Endothelial cell of umbilical vein (primary cell): ENCODE measurements at regions not wholly inside any gene's neighbourhood (a gene's known extent, or its start where the extent isn't known, plus 50 kb on each side); places are given as distances from the start of the nearest gene placed in this dataset.

Source experiments
- BruUV-seq: library from RNA; stranded (reverse); fragments of 400-500 nt; replicated peaks from 2 replicates; lab custom pipeline; 2021; lab: Mats Ljungman, UMichigan
- CTCF ChIA-PET: fragments of 300-600, 350-600 bp; sonication (Branson Sonifier 250); formaldehyde crosslinking; loops from one replicate; lab custom pipeline; 2021; ENCODE audit warnings: antibody characterized with exemption, inconsistent platforms; lab: Charles Lee
- POLR2A ChIA-PET: fragments of 300-600, 350-600 bp; sonication (Branson Sonifier 250); formaldehyde crosslinking; loops from one replicate; lab custom pipeline; 2021; ENCODE audit warnings: antibody characterized with exemption, inconsistent platforms; lab: Charles Lee
- DNase-seq: peaks from one replicate; pipeline ENCODE4 v3.0.0-alpha.2; 2011; ENCODE audit warnings: low read depth, low spot score
- FAIRE-seq: peaks from 2 replicates; lab custom pipeline; 2011; peaks lifted over from hg19 to GRCh38; lab: Jason Lieb, UNC
- H2AFZ ChIP-seq: 2 replicates; pipeline ENCODE4 v1.6.0; 2012; ENCODE audit warnings: low read depth, low read length, control low read depth, inconsistent platforms
- H3K27ac ChIP-seq: 2 replicates; pipeline ENCODE4 v1.5.1; 2011; ENCODE audit warnings: low read depth, mild to moderate bottlenecking, control low read depth, low read length, moderate library complexity; ENCODE audit not compliant: insufficient read depth
- H3K27me3 ChIP-seq, 2 experiments: 2 replicates each; pipeline versions ENCODE4 v1.6.0 to v1.6.1; 2011; ENCODE audit warnings: low read length in 2 of 2, mixed read lengths in 1 of 2; ENCODE audit not compliant: control insufficient read depth in 2 of 2, insufficient read depth in 2 of 2
- H3K36me3 ChIP-seq, 2 experiments: 2 replicates in 1 of 2; 3 replicates in 1 of 2; pipeline ENCODE4 v1.5.1; 2011; ENCODE audit warnings: low read length in 2 of 2, mild to moderate bottlenecking in 1 of 2, moderate library complexity in 1 of 2; ENCODE audit not compliant: control insufficient read depth in 2 of 2, insufficient read depth in 2 of 2; ENCODE audit errors: extremely low read depth in 1 of 2
- H3K4me1 ChIP-seq: 3 replicates; pipeline ENCODE4 v1.5.1; 2011; ENCODE audit warnings: mild to moderate bottlenecking, low read length; ENCODE audit not compliant: control insufficient read depth, insufficient read depth; ENCODE audit errors: extremely low read depth
- H3K4me2 ChIP-seq: 2 replicates; pipeline ENCODE4 v1.6.1; 2011; ENCODE audit warnings: low read length, control low read depth, mixed read lengths; ENCODE audit not compliant: insufficient read depth
- H3K4me3 ChIP-seq, 3 experiments: fragments of 200-600 bp in 1 of 3; sonication (generic), shearing (Covaris generic) in 1 of 3; replicated peaks in 1 of 3; 2 replicates each; pipeline ENCODE4 v1.5.1; 2011 to 2016; ENCODE audit warnings: control low read depth in 3 of 3, low read length in 3 of 3, mild to moderate bottlenecking in 2 of 3, inconsistent platforms in 1 of 3, low read depth in 1 of 3, moderate library complexity in 1 of 3; ENCODE audit not compliant: insufficient read depth in 1 of 3
- H3K79me2 ChIP-seq: 2 replicates; pipeline ENCODE4 v1.6.0; 2012; ENCODE audit warnings: low read length, inconsistent platforms; ENCODE audit not compliant: control insufficient read depth, insufficient read depth
- H3K9ac ChIP-seq: replicated peaks from 2 replicates; pipeline ENCODE3; 2011; ENCODE audit warnings: low read length, control low read depth; ENCODE audit not compliant: insufficient read depth; ENCODE audit errors: extremely low read depth
- H3K9me1 ChIP-seq: replicated peaks from 3 replicates; pipeline ENCODE4 v1.6.0; 2011; ENCODE audit warnings: mild to moderate bottlenecking, low read length; ENCODE audit not compliant: control insufficient read depth, insufficient read depth; ENCODE audit errors: extremely low read depth
- H3K9me3 ChIP-seq: replicated peaks from 2 replicates; pipeline ENCODE4 v1.5.1; 2012; ENCODE audit warnings: low read length, inconsistent platforms; ENCODE audit not compliant: control insufficient read depth, insufficient read depth
- H4K20me1 ChIP-seq: replicated peaks from 2 replicates; pipeline ENCODE3; 2011; ENCODE audit warnings: mild to moderate bottlenecking, low read length; ENCODE audit not compliant: control insufficient read depth, insufficient read depth; ENCODE audit errors: extremely low read depth
- CTCF ChIP-seq, 2 donors: IDR thresholded peaks; 1 replicate in 1 of 2; 2 replicates in 1 of 2; pipeline ENCODE4 v1.5.1; 2011; ENCODE audit warnings: low read length in 2 of 2, mild to moderate bottlenecking in 2 of 2, moderate library complexity in 2 of 2, control low read depth in 1 of 2, inconsistent platforms in 1 of 2, low read depth in 1 of 2; ENCODE audit not compliant: insufficient read depth in 1 of 2; ENCODE audit errors: extremely low read depth in 1 of 2
- EZH2 ChIP-seq: IDR thresholded peaks from 2 replicates; pipeline ENCODE4 v1.6.1; 2012; ENCODE audit warnings: borderline replicate concordance, low read depth, mild to moderate bottlenecking, moderate library complexity, low read length, inconsistent platforms; ENCODE audit not compliant: severe bottlenecking
- GATA2 ChIP-seq: IDR thresholded peaks from 2 replicates; pipeline ENCODE4 v1.7.0; 2011; ENCODE audit warnings: low read depth, mild to moderate bottlenecking, moderate library complexity, mixed read lengths, low read length; ENCODE audit not compliant: insufficient read length, insufficient read depth
- JUN ChIP-seq: IDR thresholded peaks from 2 replicates; pipeline ENCODE4 v1.6.1; 2011; ENCODE audit warnings: borderline replicate concordance, low read depth; ENCODE audit not compliant: insufficient read length, insufficient read depth
- MAX ChIP-seq: IDR thresholded peaks from 2 replicates; pipeline ENCODE4 v1.6.1; 2011; ENCODE audit not compliant: insufficient read depth, insufficient read length
- MYC ChIP-seq: IDR thresholded peaks from one replicate; pipeline ENCODE4 v1.6.1; 2011; ENCODE audit warnings: mild to moderate bottlenecking, low read depth, low read length
- POLR2A ChIP-seq: IDR thresholded peaks from 2 replicates; pipeline ENCODE4 v1.6.1; 2012; ENCODE audit warnings: low read depth, mild to moderate bottlenecking, control low read depth, low read length
- dilution Hi-C: fragments of 300-500 bp; cut with MboI; formaldehyde crosslinking; loops from one replicate; pipeline ENCODE4 v1.15.0; 2019; ENCODE audit warnings: low sequenced_read_pairs; ENCODE audit not compliant: extremely low pct_ligation_motif_present
- intact Hi-C: fragments of 100-400 bp; cut with micrococcal nuclease; formaldehyde crosslinking; loops from one replicate; pipeline ENCODE4 v1.10.0; 2022

GRCh38 chr2:126771094-126771493 lies 115.1 kb downstream of the GYPC start:
- H3K36me3 ChIP-seq: no peaks in the 10 kb centered on the region
- intact Hi-C loops: no loop called here
- CTCF ChIA-PET: no interaction called here
- BruUV-seq: no TSS peak
- peaks cover 0 to 2% of the 10 kb centered on the region in 2 experiments for H3K27me3 ChIP-seq
- TF ChIP-seq MYC (no peak), CTCF (IDR thresholded peaks at IDR 0.05; ENCODE audit: extremely low read depth in 1 of 2, insufficient read depth in 1 of 2, low read depth in 1 of 2, low read length in 2 of 2) (no peak), MAX (no peak), EZH2 (no peak), GATA2 (no peak), POLR2A (no peak), JUN (no peak)
- H2AFZ ChIP-seq: no peak overlapping the region
- no peak for DNase-seq
- no peaks in the 10 kb centered on the region for H4K20me1 ChIP-seq
- no peaks in the 10 kb centered on the region for H3K9me3 ChIP-seq
- H3K9ac ChIP-seq: no peak overlapping the region
- H3K27ac ChIP-seq: no peak overlapping the region
- dilution Hi-C loops: no loop called here
- no peaks in the 10 kb centered on the region for H3K4me1 ChIP-seq
- no peak for FAIRE-seq
- no peaks in the 10 kb centered on the region for H3K9me1 ChIP-seq
- H3K79me2 ChIP-seq: no peaks in the 10 kb centered on the region
- no peak overlapping the region for H3K4me3 ChIP-seq
- POLR2A ChIA-PET: no interaction called here
- H3K4me2 ChIP-seq: no peak overlapping the region
